Smooth muscle cell of the brain vasculature (primary cell): ENCODE measurements at regions not wholly inside any gene's neighbourhood (a gene's known extent, or its start where the extent isn't known, plus 50 kb on each side); places are given as distances from the start of the nearest gene placed in this dataset.

Source experiments
- DNase-seq: peaks from one replicate; pipeline ENCODE4 v3.0.0-alpha.2; 2012; ENCODE audit warnings: low read depth, low spot score

- DNase-seq = no peak
These were observed 69.8 kb upstream of the TCF4 start for GRCh38 chr18:55657572-55658331.

- DNase-seq = no peak
These were observed 67.0 kb upstream of the TCF4 start for GRCh38 chr18:55654986-55655385.

DNA sequence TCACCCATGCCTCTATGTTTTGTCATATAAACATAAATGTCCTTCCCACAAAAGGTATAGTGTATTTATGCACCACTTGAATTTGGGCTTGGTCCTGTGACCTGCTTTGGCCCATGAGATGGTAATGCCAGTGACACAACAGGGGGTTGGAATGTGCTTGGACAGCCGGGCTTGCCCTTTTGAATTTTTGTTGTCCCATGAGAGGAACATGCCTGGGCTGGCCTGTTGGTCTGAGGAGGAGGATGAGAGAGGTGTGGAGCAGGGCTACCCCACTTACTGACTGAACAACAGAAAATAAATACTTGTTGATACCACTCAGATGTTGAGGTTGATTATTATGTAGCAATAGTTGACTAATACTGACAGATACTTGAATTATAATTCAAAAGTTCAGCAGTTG is 63.2 kb upstream of the TCF4 start:
- no peak for DNase-seq

DNA sequence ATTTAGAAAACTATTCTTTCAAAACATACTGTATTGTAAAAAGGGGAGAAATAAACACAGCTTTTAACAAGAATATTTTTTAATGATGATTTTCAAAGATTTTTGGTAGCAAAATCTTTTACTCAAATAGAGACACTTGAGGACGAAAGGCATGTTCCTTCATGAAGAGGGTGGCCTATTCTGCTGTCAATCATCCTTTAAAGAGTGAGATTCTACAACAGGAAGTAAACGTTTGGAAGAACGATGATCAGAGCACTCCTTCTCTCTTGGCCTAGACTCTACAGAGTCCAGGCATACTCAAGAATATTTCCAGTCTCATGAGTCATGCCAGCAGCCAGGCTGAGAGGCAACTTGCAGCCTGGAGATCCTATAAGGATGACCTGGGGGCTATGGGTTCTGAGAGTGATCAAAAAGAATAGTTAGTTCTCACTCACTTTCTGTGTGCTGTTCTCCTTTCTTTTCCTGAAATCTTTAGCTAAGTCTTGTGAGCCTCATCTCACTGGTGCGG is 62.4 kb upstream of the TCF4 start:
- DNase-seq = no peak

- DNase-seq = no peak
These were observed 59.3 kb upstream of the TCF4 start for GRCh38 chr18:55647331-55647730.

DNA sequence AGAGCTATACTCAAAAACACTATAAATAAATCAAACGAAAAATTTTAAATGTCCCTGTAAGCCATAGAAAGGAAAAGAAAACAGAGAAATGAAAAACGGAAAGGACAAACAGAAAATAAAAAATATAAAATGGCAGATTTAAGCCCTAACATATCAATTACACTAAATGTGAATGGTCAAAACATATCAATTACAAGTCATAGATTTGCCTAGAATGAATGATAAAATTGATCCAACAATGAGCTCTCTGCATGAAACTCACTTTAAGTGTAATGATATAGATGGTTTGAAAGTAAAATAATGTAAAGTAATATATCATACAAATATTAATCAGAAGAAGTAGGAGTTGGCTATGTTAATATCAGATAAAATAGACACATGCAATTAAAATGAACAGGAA is 54.2 kb upstream of the TCF4 start:
- no peak for DNase-seq

- no peak for DNase-seq
These were observed 53.5 kb upstream of the TCF4 start for GRCh38 chr18:55641486-55641885.
